ENCODE measurements at regions not wholly inside any gene's neighbourhood (a gene's known extent, or its start where the extent isn't known, plus 50 kb on each side); places are given as distances from the start of the nearest gene placed in this dataset.

- TF ChIP-seq YY1 (IDR thresholded peaks at IDR 0.05; ENCODE audit: insufficient read depth, insufficient read length) (no peak), ZNF274 (IDR thresholded peaks at IDR 0.05; ENCODE audit: low read depth, low read length) (no peak)
These were observed 219.6 kb downstream of the KTN1 start for GRCh38 chr14:55799508-55800095.
